ENCODE measurements at regions not wholly inside any gene's neighbourhood (a gene's known extent, or its start where the extent isn't known, plus 50 kb on each side); places are given as distances from the start of the nearest gene placed in this dataset.

- no peak for TF ChIP-seq CTCF (IDR thresholded peaks at IDR 0.05; ENCODE audit: extremely low read depth, missing control alignments)
- DNase-seq (ENCODE audit: low spot score) = no peak
Measured at GRCh38 chr10:117669122-117669521, 126.6 kb downstream of the EMX2 start.

DNA sequence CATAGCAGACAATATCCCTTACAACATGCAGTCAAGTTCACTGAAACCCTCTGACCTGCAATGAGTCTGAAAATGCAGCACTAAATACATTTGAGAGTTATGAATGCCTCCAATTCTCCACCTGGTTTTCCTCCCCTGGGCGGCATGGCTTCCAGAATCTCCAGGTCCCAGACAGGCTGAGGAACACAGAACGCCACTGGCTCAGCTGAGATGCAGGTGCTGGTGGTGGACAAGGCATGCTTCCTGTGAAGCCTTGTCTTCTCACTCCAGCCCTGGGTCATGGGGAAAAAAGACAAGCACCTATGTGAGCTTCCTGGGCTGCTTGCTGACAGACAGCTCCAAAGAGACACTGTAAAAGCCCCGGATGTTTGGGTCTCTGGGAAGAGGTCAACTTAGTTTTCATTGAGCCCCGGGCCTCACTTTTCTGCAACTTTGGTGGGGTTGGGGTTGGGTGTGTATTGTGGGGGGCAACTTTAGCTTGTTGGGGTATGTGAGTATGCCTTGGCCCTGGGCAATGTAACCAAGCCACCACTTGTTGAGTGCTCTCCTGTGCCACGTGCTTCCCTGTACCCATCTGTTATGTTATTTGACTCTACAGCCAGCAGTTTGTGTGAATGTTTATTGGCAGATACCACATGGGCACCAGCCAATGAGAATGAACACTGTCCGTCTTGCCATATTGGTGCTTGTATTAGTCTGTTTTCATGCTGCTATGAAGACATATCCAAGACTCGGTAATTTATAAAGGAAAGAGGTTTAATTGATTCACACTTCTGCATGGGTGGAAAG, 127.8 kb downstream of the EMX2 start:
- DNase-seq (ENCODE audit: low spot score) = no peak
- TF ChIP-seq CTCF (IDR thresholded peaks at IDR 0.05; ENCODE audit: extremely low read depth, missing control alignments) = no peak

GRCh38 chr10:117673230-117674010, 130.9 kb downstream of the EMX2 start:
- DNase-seq (ENCODE audit: low spot score) = no peak
- no peak for TF ChIP-seq CTCF (IDR thresholded peaks at IDR 0.05; ENCODE audit: extremely low read depth, missing control alignments)

- TF ChIP-seq CTCF (IDR thresholded peaks at IDR 0.05; ENCODE audit: extremely low read depth, missing control alignments) = no peak
- no peak for DNase-seq (ENCODE audit: low spot score)
Measured at GRCh38 chr10:117674201-117674600, 131.7 kb downstream of the EMX2 start.

DNA sequence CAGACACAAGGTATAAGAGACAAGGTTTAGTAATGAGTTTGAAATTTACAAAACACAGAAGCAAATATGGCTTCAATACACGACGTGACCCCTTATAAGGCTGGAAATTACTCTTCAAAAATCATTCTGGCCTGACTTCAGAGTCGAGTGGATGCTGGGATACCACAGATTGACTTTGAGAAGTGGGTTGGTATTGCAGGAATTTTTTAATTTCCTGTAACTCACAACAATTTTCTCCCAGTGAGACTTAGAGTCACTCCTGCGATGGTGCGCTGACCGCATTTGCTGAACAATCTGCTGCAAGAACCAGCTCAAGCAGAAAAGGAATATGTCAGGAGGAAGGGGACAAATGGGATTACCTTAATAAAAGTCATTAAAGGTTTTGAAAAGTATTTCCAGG, 132.1 kb downstream of the EMX2 start:
- DNase-seq (ENCODE audit: low spot score) = no peak
- no peak for TF ChIP-seq CTCF (IDR thresholded peaks at IDR 0.05; ENCODE audit: extremely low read depth, missing control alignments)

GRCh38 chr10:117675514-117676055, 133.0 kb downstream of the EMX2 start:
- no peak for DNase-seq (ENCODE audit: low spot score)
- no peak for TF ChIP-seq CTCF (IDR thresholded peaks at IDR 0.05; ENCODE audit: extremely low read depth, missing control alignments)

DNA sequence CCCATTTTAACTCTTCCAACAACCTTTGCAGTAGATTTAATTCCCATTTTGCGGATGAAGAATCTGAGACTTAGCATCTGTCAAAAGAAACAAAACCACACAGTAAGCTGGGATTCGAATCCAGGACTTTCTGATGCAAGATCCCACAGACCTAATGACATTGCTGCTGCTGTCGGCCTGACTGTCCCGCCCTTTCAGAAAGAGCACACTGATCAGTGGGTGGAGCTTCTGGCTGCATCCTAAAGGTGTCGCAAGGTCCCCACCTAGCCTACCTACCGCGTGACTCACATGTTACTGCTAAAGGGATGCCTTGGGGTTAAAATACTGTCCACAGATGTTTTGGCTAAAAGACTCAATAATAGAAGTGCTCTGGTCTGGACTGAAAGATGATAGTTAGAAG, 134.7 kb downstream of the EMX2 start:
- TF ChIP-seq CTCF (IDR thresholded peaks at IDR 0.05; ENCODE audit: extremely low read depth, missing control alignments) = no peak
- DNase-seq (ENCODE audit: low spot score) = no peak

Measured in GM20000 (cell line).